HuH-7.5 (cell line): ENCODE measurements at regions not wholly inside any gene's neighbourhood (a gene's known extent, or its start where the extent isn't known, plus 50 kb on each side); places are given as distances from the start of the nearest gene placed in this dataset.

Experiments
- DNase-seq: peaks from one replicate; pipeline ENCODE4 v3.0.0; 2011; ENCODE audit warnings: low spot score

- peak; percentile 36 for DNase-seq
Measured at GRCh38 chr5:109468737-109469420, 59.1 kb upstream of the PJA2 start.

- DNase-seq = no peak
Measured at GRCh38 chr5:109468288-109468676, 58.5 kb upstream of the PJA2 start.

GRCh38 chr5:109467058-109467457, 57.3 kb upstream of the PJA2 start:
- DNase-seq = no peak
